Pancreas (tissue), 10 donors: ENCODE measurements at regions not wholly inside any gene's neighbourhood (a gene's known extent, or its start where the extent isn't known, plus 50 kb on each side); places are given as distances from the start of the nearest gene placed in this dataset.

Experiments used
- ATAC-seq, 4 donors: fragments of 200-7000 bp; cut with Tn5 transposase; one replicate each; pipeline versions ENCODE4 v1.8.0 to v1.9.1; 2020; ENCODE audit warnings: mild to moderate bottlenecking in 4 of 4, moderate library complexity in 4 of 4
- DNase-seq, 6 donors: peaks; one replicate each; pipeline ENCODE4 v3.0.0-alpha.2; 2020
- FAIRE-seq: peaks from 2 replicates; lab custom pipeline; 2012; peaks lifted over from hg19 to GRCh38; lab: Jason Lieb, UNC
- H3K27ac ChIP-seq, 4 donors: fragments of 200-600 bp; sonication (generic); 1 replicate in 3 of 4; 2 replicates in 1 of 4; pipeline versions ENCODE4 v1.5.0 to v1.8.0; 2020
- H3K27me3 ChIP-seq, 4 donors: fragments of 200-600 bp; one replicate each; pipeline ENCODE4 v1.8.0; 2021
- H3K36me3 ChIP-seq, 3 donors: fragments of 200-600 bp; sonication (generic) in 1 of 3; one replicate each; pipeline versions ENCODE4 v1.5.0 to v1.8.0; 2020 to 2021
- H3K4me1 ChIP-seq, 3 donors: fragments of 200-600 bp; one replicate each; pipeline ENCODE4 v1.8.0; 2021
- H3K4me3 ChIP-seq, 4 donors: fragments of 200-600 bp; sonication (generic) in 2 of 4; one replicate each; pipeline versions ENCODE4 v1.5.0 to v1.8.0; 2020 to 2021
- H3K9me3 ChIP-seq, 4 donors: fragments of 200-600 bp; one replicate each; pipeline ENCODE4 v1.8.0; 2021
- CTCF ChIP-seq, 4 donors: fragments of 200-600 bp; sonication (generic) in 3 of 4; IDR thresholded peaks; one replicate each; pipeline versions ENCODE4 v1.5.0 to v1.8.0; 2021; ENCODE audit warnings: antibody characterized with exemption in 4 of 4
- WGBS, 2 donors: extraction: QIAGEN DNeasy Blood & Tissue Kit; methylation state at CpG; one replicate each; pipeline ENCODE4 v1.1.7; 2013; 5-methylcytosine and 5-hydroxymethylcytosine counted together
- intact Hi-C, 3 donors: fragments of 100-400 bp; cut with DNase I; formaldehyde crosslinking; loops; one replicate each; pipeline versions ENCODE4 v1.11.1 to v1.14.2; 2022
- donor health status: healthy with polysubstance abuse.
- donor health status: DM: no; HTN: no; CAD: no; lungs with moderate emphysema.
- donor health status: DM: no; HTN: no; CAD: no.
- donor health status: control.
- donor health status: control.
- donor health status: Bipolar disorder and iron deficiency.
- donor health status: DM: yes; HTN: yes; CAD: no.
- donor health status: DM: no; HTN: no; CAD: no.
- donor health status: DM: no; HTN: no; CAD: no.
- donor health status: DM: yes; HTN: yes; CAD: no.

GRCh38 chr1:34441259-34442069 lies 264.8 kb downstream of the C1orf94 start:
- 26 to 28% methylated on average over 19 of the region's 19 CpGs for WGBS, 2 donors
- Histone ChIP-seq H3K9me3 (no peaks in the 10 kb centered on the region), H3K27me3 (no peaks in the 10 kb centered on the region), H3K27ac (no peak overlapping the region), H3K4me3 (no peak overlapping the region), H3K36me3 (no peaks in the 10 kb centered on the region), H3K4me1 (no peaks in the 10 kb centered on the region)
- FAIRE-seq (no peak), ATAC-seq (peak in 2 of 4 donors; percentile 50 to 69), DNase-seq (no peak)
- intact Hi-C loops: no loop called here
- no peak for TF ChIP-seq CTCF (IDR thresholded peaks at IDR 0.05)

- no peaks in the 10 kb centered on the region for H3K4me1 ChIP-seq
- intact Hi-C loops: no loop called here
- no peaks in the 10 kb centered on the region for H3K9me3 ChIP-seq
- H3K36me3 ChIP-seq: no peaks in the 10 kb centered on the region
- no peak for ATAC-seq
- FAIRE-seq: no peak
- no peak overlapping the region for H3K27ac ChIP-seq
- no peak overlapping the region for H3K4me3 ChIP-seq
- no peaks in the 10 kb centered on the region for H3K27me3 ChIP-seq
- 55 to 65% methylated on average over 2 of the region's 2 CpGs for WGBS, 2 donors
- DNase-seq: no peak
- TF ChIP-seq CTCF (IDR thresholded peaks at IDR 0.05): no peak
Observed at GRCh38 chr1:34444516-34444915, 267.8 kb downstream of the C1orf94 start.

GRCh38 chr1:34450325-34450724 lies 273.6 kb downstream of the C1orf94 start:
- no peak for FAIRE-seq
- ATAC-seq: no peak
- no peak for DNase-seq
- no peaks in the 10 kb centered on the region for H3K4me1 ChIP-seq
- no peak overlapping the region for H3K27ac ChIP-seq
- no peak overlapping the region for H3K4me3 ChIP-seq
- H3K36me3 ChIP-seq: no peaks in the 10 kb centered on the region
- TF ChIP-seq CTCF (IDR thresholded peaks at IDR 0.05): no peak
- intact Hi-C loops: loop anchor here in 1 of 3 donors (10.0 kb wide), 1 partner anchor 294 kb away; no protein-coding TSS in a partner anchor
- 67 to 70% methylated on average over 3 of the region's 3 CpGs for WGBS, 2 donors
- no peaks in the 10 kb centered on the region for H3K9me3 ChIP-seq
- H3K27me3 ChIP-seq: no peaks in the 10 kb centered on the region

- H3K36me3 ChIP-seq: no peaks in the 10 kb centered on the region
- 56 to 72% methylated on average over 2 of the region's 2 CpGs for WGBS, 2 donors
- no peaks in the 10 kb centered on the region for H3K9me3 ChIP-seq
- H3K27me3 ChIP-seq: no peaks in the 10 kb centered on the region
- FAIRE-seq: no peak
- H3K27ac ChIP-seq: no peak overlapping the region
- TF ChIP-seq CTCF (IDR thresholded peaks at IDR 0.05): no peak
- no peak overlapping the region for H3K4me3 ChIP-seq
- H3K4me1 ChIP-seq: no peaks in the 10 kb centered on the region
- no peak for ATAC-seq
- intact Hi-C loops: loop anchor here in 1 of 3 donors (10.0 kb wide), 1 partner anchor 292 kb away; no protein-coding TSS in a partner anchor
- no peak for DNase-seq
Observed at GRCh38 chr1:34452451-34452850, 275.7 kb downstream of the C1orf94 start.

GRCh38 chr1:34455121-34455520 lies 278.4 kb downstream of the C1orf94 start:
- Histone ChIP-seq H3K27ac (no peak overlapping the region), H3K36me3 (no peaks in the 10 kb centered on the region), H3K9me3 (no peaks in the 10 kb centered on the region), H3K4me1 (no peaks in the 10 kb centered on the region), H3K27me3 (no peaks in the 10 kb centered on the region), H3K4me3 (no peak overlapping the region)
- FAIRE-seq (no peak), ATAC-seq (no peak), DNase-seq (no peak)
- intact Hi-C loops: loop anchor here in 1 of 3 donors (10.0 kb wide), 1 partner anchor 290 kb away; no protein-coding TSS in a partner anchor
- no peak for TF ChIP-seq CTCF (IDR thresholded peaks at IDR 0.05)
- 73 to 80% methylated on average over 7 of the region's 7 CpGs for WGBS, 2 donors
